Caki2 (cell line): ENCODE measurements at regions not wholly inside any gene's neighbourhood (a gene's known extent, or its start where the extent isn't known, plus 50 kb on each side); places are given as distances from the start of the nearest gene placed in this dataset.

Experiments
- DNase-seq: peaks from one replicate; pipeline ENCODE4 v3.0.0-alpha.2; 2015; ENCODE audit warnings: low read depth
- in situ Hi-C: cut with HindIII; loops from 2 replicates; pipeline ENCODE4 v1.10.0; 2016; ENCODE audit warnings: low sequenced_read_pairs, low pct_unique_long_range_greater_than_20kb, mixed read lengths

GRCh38 chr18:45378933-45379332 lies 236.3 kb upstream of the SLC14A2 start:
- in situ Hi-C loops = no loop called here
- no peak for DNase-seq

DNA sequence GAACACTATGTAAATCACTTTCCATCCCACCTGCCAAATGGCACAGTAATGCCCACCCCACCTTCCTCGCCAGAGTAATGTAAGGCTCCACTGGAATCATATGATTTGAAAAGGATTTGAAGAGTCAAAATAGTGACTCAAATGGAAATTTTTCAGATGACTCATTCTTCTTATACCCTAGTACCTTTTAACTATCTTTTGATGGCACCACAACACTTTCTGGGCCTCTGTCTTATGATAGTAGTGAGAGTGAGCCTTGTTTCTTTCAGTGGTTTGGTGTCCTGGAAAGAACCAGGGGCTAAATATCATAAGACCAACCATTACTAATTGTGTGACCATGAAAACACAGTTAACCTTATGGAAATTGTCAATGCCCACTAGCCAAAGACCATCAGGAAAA lies 235.4 kb upstream of the SLC14A2 start:
- DNase-seq = no peak
- in situ Hi-C loops = no loop called here

GRCh38 chr18:45381282-45381681 lies 234.0 kb upstream of the SLC14A2 start:
- no peak for DNase-seq
- in situ Hi-C loops = no loop called here

DNA sequence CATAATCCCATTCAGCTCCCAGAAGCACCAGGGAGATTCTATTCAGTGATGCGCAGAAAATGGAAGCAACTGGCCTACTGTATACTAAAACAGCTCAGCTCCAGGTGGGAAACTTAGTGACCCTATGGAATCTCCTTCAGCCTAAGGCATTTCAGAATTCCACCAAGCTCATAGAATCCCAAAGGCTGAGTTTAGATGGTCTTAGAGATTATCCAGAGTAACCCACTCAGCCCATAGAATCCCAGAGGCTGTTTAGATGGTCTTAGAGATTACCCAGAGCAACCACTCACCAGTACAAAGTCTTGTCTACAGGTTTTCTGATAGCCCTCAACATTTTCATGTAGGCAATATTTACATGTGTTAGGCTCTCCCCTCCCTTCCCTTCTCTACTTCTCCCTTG lies 232.0 kb upstream of the SLC14A2 start:
- no peak for DNase-seq
- in situ Hi-C loops = no loop called here

- DNase-seq = peak; percentile 31
These were observed 230.9 kb upstream of the SLC14A2 start for GRCh38 chr18:45384137-45384961.

DNA sequence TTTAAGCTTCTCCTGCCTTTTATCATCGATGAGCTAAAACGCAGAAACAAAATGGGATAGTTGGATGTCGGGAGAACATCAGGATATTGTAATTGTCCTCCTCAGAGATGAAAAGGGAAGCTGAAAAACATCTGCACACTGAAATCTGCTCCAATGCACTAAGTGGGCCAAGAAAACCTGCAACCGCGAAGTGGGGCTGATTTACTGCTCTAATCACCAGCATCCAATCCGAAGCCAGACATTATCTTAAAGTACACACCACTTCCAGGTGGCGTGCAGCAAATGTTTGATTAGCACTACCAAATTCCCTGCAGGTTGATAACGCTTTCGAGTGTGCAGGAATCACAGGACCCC lies 230.3 kb upstream of the SLC14A2 start:
- DNase-seq = no peak
- in situ Hi-C loops = no loop called here

More at GRCh38 chr18:45384137-45384961, 230.9 kb upstream of the SLC14A2 start:
- in situ Hi-C loops = no loop called here

DNA sequence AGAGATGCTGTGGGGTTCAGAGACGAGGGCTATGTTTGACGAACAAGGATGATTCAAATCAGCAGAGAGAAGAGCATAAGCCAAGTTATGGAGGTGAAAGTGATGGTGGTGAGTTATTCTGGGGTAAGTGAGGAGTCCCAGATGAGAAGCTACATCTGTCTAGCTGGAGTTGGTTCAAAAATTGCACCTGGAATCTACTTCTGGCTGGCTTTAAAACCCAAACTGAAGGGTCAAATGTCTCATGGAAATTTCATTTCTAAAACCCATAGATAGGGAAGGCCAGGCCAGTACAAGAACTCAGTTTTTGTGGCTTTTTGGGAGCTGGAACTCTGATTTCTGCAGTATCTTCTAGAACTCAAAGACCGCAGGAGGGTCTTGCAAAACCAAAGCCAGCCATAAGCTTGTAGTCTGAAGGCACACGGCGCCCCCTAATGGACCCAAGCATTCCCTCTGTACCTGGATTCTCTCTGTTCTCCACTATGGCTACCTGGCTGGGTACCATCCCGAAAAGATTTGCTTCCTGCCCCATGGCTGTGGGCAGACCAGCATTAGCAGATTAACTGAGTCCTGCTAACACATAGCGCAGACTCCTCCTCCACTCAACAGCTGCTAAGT lies 229.1 kb upstream of the SLC14A2 start:
- in situ Hi-C loops = no loop called here

GRCh38 chr18:45387229-45387628 lies 228.0 kb upstream of the SLC14A2 start:
- in situ Hi-C loops = no loop called here
- no peak for DNase-seq

More for the DNA sequence above, 229.1 kb upstream of the SLC14A2 start:
- DNase-seq = no peak

GRCh38 chr18:45398448-45398847 lies 216.8 kb upstream of the SLC14A2 start:
- in situ Hi-C loops = no loop called here
- DNase-seq = no peak

- in situ Hi-C loops = no loop called here
- no peak for DNase-seq
These were observed 216.1 kb upstream of the SLC14A2 start for GRCh38 chr18:45399146-45399545.

- in situ Hi-C loops = no loop called here
- DNase-seq = no peak
These were observed 215.6 kb upstream of the SLC14A2 start for GRCh38 chr18:45399643-45400042.

GRCh38 chr18:45402485-45403056 lies 212.7 kb upstream of the SLC14A2 start:
- no peak for DNase-seq
- in situ Hi-C loops = no loop called here

DNA sequence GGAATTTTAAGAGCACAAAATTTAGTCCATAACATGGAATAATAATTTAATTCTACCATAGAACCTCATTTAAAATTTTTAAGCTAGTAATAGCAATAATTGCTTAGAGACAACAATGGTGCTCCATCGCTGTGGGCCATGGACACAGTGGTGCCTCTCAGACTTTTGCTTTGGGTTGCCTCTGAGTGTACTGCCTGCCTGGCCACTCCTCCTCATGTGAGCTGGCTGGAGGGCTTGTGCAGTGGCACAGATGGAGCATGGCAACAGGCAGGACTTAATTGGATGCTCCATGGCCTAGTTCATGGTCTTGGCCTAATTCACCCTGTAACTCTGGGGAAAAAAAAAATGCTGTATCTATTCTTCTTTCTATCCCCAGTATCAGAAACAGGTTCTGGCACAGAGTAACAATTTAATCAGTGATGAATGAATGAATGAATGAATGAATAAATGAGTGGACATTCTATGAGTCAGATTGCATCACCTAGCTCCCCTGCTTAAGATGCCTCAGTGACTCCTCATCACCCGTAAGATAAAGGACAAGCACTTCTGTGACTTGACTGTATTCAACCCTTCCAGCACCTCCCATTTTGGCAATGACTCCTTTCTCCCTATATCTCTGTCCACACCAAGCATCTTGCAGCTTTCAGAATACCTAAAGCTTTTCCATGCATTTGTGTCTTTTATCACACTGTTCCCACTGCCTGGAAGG lies 211.8 kb upstream of the SLC14A2 start:
- in situ Hi-C loops = no loop called here

GRCh38 chr18:45408218-45408617 lies 207.1 kb upstream of the SLC14A2 start:
- in situ Hi-C loops = no loop called here
- no peak for DNase-seq

More for the DNA sequence above, 211.8 kb upstream of the SLC14A2 start:
- no peak for DNase-seq

GRCh38 chr18:45409971-45410370 lies 205.3 kb upstream of the SLC14A2 start:
- no peak for DNase-seq
- in situ Hi-C loops = no loop called here

DNA sequence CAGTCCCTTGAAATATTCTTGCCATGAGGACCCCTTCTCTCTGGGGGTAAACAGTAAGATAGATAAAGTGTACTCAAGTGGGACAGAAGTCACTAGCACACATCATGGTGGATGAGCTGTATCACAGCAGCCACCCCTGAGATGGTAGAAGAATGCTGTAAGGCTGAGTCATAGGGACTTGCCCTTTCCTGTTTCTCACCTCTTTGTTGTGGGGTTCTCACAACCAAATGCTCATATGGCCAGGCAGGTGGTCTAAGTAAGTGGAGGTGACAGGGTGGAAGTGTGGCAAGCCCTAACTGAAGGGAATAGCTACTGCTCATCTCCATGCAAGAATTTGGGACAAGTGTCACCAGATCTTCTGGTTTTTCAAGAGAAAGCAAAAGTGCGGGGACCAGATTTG lies 202.7 kb upstream of the SLC14A2 start:
- no peak for DNase-seq
- in situ Hi-C loops = no loop called here

DNA sequence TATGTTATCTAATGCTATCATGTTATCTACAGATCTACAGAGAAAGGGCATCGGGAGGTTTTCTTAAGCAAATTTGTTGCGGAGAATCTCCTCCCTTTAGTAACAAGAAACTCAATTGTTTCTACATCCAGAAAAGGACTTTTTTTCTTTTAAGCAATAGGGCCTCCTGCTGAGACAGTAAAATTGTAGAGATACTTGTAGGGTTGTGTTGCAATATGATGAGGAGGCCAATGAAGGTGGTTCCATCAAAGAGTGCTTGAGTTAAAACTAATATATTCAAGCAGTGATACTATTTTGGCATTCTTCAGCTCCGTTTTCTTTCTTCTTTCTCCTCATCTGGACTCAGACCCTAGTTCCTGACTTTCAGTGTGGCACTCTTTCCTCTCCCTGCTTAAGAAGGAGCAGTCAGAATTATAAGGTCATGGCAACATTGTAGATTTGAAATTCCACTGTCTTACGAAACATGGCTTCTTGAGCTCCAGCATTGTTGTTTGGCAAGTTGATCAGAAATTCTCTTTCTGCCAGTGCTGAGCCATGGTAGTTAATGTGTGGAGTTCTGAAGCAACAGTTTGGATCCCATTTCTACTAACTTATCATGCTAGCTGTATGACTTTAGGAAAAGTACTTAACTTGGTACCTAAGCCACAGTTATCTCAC lies 202.0 kb upstream of the SLC14A2 start:
- in situ Hi-C loops = no loop called here
- no peak for DNase-seq

GRCh38 chr18:45415614-45416013 lies 199.7 kb upstream of the SLC14A2 start:
- in situ Hi-C loops = no loop called here
- no peak for DNase-seq

DNA sequence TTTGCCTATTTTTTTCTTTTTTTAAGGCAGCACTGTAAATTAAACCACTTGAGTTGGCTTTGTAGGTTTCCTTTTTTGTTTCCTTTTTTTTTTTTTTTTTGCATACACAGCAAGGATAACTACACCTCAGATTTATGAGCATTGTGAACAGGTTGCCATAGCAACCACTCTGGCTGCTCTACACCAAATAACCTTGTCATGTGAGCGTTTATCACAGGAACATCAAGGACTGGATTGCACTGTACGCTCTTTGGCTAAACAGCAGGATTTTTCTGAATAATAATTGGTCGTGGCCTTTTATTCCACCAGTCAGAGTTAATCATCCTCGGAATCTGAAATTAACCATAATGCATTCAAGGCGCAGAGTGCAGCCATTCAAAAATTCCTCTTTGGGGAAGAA lies 199.1 kb upstream of the SLC14A2 start:
- in situ Hi-C loops = no loop called here
- DNase-seq = peak; percentile 2
